ENCODE measurements at regions not wholly inside any gene's neighbourhood (a gene's known extent, or its start where the extent isn't known, plus 50 kb on each side); places are given as distances from the start of the nearest gene placed in this dataset.

GRCh38 chr6:142500250-142500786 lies 198.5 kb downstream of the ADGRG6 start:
- in situ Hi-C loops (cut with HindIII; ENCODE audit: low sequenced_read_pairs): no loop called here

- in situ Hi-C loops (cut with HindIII; ENCODE audit: low sequenced_read_pairs): no loop called here
These were observed 200.0 kb downstream of the ADGRG6 start for GRCh38 chr6:142501795-142502194.

GRCh38 chr6:142507065-142507464 lies 205.3 kb downstream of the ADGRG6 start:
- in situ Hi-C loops (cut with HindIII; ENCODE audit: low sequenced_read_pairs): no loop called here

GRCh38 chr6:142510211-142510610 lies 208.4 kb downstream of the ADGRG6 start:
- in situ Hi-C loops (cut with HindIII; ENCODE audit: low sequenced_read_pairs): no loop called here

GRCh38 chr6:142518126-142518525 lies 216.3 kb downstream of the ADGRG6 start:
- in situ Hi-C loops (cut with HindIII; ENCODE audit: low sequenced_read_pairs): no loop called here

GRCh38 chr6:142518761-142519160 lies 217.0 kb downstream of the ADGRG6 start:
- in situ Hi-C loops (cut with HindIII; ENCODE audit: low sequenced_read_pairs): no loop called here

- in situ Hi-C loops (cut with HindIII; ENCODE audit: low sequenced_read_pairs): no loop called here
These were observed 220.0 kb downstream of the ADGRG6 start for GRCh38 chr6:142521791-142522190.

GRCh38 chr6:142523515-142524375 lies 221.9 kb downstream of the ADGRG6 start:
- in situ Hi-C loops (cut with HindIII; ENCODE audit: low sequenced_read_pairs): no loop called here

GRCh38 chr6:142530566-142530965 lies 228.8 kb downstream of the ADGRG6 start:
- in situ Hi-C loops (cut with HindIII; ENCODE audit: low sequenced_read_pairs): no loop called here

GRCh38 chr6:142531727-142532126 lies 229.9 kb downstream of the ADGRG6 start:
- in situ Hi-C loops (cut with HindIII; ENCODE audit: low sequenced_read_pairs): no loop called here

- in situ Hi-C loops (cut with HindIII; ENCODE audit: low sequenced_read_pairs): no loop called here
These were observed 232.3 kb downstream of the ADGRG6 start for GRCh38 chr6:142534076-142534475.

- in situ Hi-C loops (cut with HindIII; ENCODE audit: low sequenced_read_pairs): no loop called here
These were observed 232.7 kb downstream of the ADGRG6 start for GRCh38 chr6:142534484-142534883.

- in situ Hi-C loops (cut with HindIII; ENCODE audit: low sequenced_read_pairs): no loop called here
These were observed 236.0 kb downstream of the ADGRG6 start for GRCh38 chr6:142537612-142538478.

- in situ Hi-C loops (cut with HindIII; ENCODE audit: low sequenced_read_pairs): loop anchor here (5.0 kb wide), 1 partner anchor 80 kb away; no protein-coding TSS in a partner anchor
These were observed 241.0 kb downstream of the ADGRG6 start for GRCh38 chr6:142542704-142543233.

- in situ Hi-C loops (cut with HindIII; ENCODE audit: low sequenced_read_pairs): loop anchor here (5.0 kb wide), 1 partner anchor 79 kb away; no protein-coding TSS in a partner anchor
These were observed 241.8 kb downstream of the ADGRG6 start for GRCh38 chr6:142543606-142544005.

GRCh38 chr6:142544199-142544838 lies 242.5 kb downstream of the ADGRG6 start:
- in situ Hi-C loops (cut with HindIII; ENCODE audit: low sequenced_read_pairs): loop anchor here (5.0 kb wide), 1 partner anchor 78 kb away; no protein-coding TSS in a partner anchor

- in situ Hi-C loops (cut with HindIII; ENCODE audit: low sequenced_read_pairs): no loop called here
These were observed 243.3 kb downstream of the ADGRG6 start for GRCh38 chr6:142545147-142545546.

- in situ Hi-C loops (cut with HindIII; ENCODE audit: low sequenced_read_pairs): no loop called here
These were observed 246.8 kb downstream of the ADGRG6 start for GRCh38 chr6:142548566-142548965.

- in situ Hi-C loops (cut with HindIII; ENCODE audit: low sequenced_read_pairs): no loop called here
These were observed 248.7 kb downstream of the ADGRG6 start for GRCh38 chr6:142550310-142551063.

- in situ Hi-C loops (cut with HindIII; ENCODE audit: low sequenced_read_pairs): no loop called here
These were observed 249.5 kb downstream of the ADGRG6 start for GRCh38 chr6:142551274-142551811.

Measured in endothelial cell of hepatic sinusoid (primary cell).